ENCODE measurements at regions not wholly inside any gene's neighbourhood (a gene's known extent, or its start where the extent isn't known, plus 50 kb on each side); places are given as distances from the start of the nearest gene placed in this dataset.

DNA sequence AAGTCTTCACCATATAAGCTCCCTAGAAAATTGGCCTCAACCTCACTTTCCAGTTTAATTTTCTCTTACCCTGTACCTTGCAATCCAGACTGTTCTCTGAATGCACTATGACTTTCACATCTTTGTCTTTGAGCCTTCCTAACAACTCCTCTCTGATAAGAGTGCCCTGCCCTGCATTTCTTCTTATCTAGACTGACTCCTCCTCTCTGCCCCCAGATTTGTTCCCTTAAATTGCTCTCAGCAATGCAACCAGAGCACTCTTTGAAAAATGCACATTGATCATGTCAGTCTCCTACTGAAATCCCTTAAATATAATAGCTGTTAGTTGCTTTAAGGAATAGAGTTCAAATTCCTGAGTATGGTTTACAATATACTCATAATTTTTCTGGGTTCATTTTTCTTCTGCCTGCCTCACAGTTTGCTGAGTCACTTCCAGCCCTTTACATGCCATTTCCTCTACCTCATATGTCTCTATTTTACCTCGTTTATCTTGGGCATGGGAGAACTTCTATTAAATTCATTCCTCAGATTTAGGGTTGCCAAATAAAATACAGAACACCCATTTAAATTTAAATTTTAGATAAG lies 582.7 kb upstream of the AADAT start:
- no peak for ATAC-seq
- Histone ChIP-seq H3K4me2 (no peak overlapping the region), H3K4me1 (no peaks in the 10 kb centered on the region), H3K27ac (no peak overlapping the region), H3K4me3 (no peak overlapping the region), H3K9me3 (no peaks in the 10 kb centered on the region)
- ChIA-PET CTCF (no interaction called here), POLR2A (no interaction called here)
- 0% methylated on average over 1 of the region's 1 CpG for WGBS (ENCODE audit: missing lambda C conversion rate)
- DNase-seq (ENCODE audit: low read depth in 1 of 2, low spot score in 1 of 2) = no peak
- FAIRE-seq = no peak
- TF ChIP-seq, protein P1, sequence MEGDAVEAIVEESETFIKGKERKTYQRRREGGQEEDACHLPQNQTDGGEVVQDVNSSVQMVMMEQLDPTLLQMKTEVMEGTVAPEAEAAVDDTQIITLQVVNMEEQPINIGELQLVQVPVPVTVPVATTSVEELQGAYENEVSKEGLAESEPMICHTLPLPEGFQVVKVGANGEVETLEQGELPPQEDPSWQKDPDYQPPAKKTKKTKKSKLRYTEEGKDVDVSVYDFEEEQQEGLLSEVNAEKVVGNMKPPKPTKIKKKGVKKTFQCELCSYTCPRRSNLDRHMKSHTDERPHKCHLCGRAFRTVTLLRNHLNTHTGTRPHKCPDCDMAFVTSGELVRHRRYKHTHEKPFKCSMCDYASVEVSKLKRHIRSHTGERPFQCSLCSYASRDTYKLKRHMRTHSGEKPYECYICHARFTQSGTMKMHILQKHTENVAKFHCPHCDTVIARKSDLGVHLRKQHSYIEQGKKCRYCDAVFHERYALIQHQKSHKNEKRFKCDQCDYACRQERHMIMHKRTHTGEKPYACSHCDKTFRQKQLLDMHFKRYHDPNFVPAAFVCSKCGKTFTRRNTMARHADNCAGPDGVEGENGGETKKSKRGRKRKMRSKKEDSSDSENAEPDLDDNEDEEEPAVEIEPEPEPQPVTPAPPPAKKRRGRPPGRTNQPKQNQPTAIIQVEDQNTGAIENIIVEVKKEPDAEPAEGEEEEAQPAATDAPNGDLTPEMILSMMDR (IDR thresholded peaks at IDR 0.05) = no peak
- TF ChIP-seq, protein P2, sequence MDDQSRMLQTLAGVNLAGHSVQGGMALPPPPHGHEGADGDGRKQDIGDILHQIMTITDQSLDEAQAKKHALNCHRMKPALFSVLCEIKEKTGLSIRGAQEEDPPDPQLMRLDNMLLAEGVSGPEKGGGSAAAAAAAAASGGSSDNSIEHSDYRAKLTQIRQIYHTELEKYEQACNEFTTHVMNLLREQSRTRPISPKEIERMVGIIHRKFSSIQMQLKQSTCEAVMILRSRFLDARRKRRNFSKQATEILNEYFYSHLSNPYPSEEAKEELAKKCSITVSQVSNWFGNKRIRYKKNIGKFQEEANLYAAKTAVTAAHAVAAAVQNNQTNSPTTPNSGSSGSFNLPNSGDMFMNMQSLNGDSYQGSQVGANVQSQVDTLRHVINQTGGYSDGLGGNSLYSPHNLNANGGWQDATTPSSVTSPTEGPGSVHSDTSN (IDR thresholded peaks at IDR 0.05) = no peak
- TF ChIP-seq GATA3 (IDR thresholded peaks at IDR 0.05; ENCODE audit: borderline replicate concordance) = no peak
- no peak for TF ChIP-seq NFE2L2 (conservative IDR thresholded peaks at IDR 0.05; ENCODE audit: low read length)
- no peak for TF ChIP-seq POLR2AphosphoS2 (conservative IDR thresholded peaks at IDR 0.05; ENCODE audit: low read length)
- TF ChIP-seq, protein P3, sequence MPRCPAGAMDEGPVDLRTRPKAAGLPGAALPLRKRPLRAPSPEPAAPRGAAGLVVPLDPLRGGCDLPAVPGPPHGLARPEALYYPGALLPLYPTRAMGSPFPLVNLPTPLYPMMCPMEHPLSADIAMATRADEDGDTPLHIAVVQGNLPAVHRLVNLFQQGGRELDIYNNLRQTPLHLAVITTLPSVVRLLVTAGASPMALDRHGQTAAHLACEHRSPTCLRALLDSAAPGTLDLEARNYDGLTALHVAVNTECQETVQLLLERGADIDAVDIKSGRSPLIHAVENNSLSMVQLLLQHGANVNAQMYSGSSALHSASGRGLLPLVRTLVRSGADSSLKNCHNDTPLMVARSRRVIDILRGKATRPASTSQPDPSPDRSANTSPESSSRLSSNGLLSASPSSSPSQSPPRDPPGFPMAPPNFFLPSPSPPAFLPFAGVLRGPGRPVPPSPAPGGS (IDR thresholded peaks at IDR 0.05) = no peak
- TF ChIP-seq HEYL (CRISPR knock-in tag; IDR thresholded peaks at IDR 0.05) = no peak
- TF ChIP-seq KDM1A (IDR thresholded peaks at IDR 0.05; ENCODE audit: low read depth) = no peak
- TF ChIP-seq EHF (CRISPR knock-in tag; IDR thresholded peaks at IDR 0.05) = no peak
- TF ChIP-seq MAZ (IDR thresholded peaks at IDR 0.05; ENCODE audit: borderline replicate concordance, low read depth, low read length) = no peak
- TF ChIP-seq, protein P4, sequence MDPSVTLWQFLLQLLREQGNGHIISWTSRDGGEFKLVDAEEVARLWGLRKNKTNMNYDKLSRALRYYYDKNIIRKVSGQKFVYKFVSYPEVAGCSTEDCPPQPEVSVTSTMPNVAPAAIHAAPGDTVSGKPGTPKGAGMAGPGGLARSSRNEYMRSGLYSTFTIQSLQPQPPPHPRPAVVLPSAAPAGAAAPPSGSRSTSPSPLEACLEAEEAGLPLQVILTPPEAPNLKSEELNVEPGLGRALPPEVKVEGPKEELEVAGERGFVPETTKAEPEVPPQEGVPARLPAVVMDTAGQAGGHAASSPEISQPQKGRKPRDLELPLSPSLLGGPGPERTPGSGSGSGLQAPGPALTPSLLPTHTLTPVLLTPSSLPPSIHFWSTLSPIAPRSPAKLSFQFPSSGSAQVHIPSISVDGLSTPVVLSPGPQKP (IDR thresholded peaks at IDR 0.05; ENCODE audit: low read depth, low read length) = no peak
- TF ChIP-seq PHF8 (IDR thresholded peaks at IDR 0.05; ENCODE audit: borderline replicate concordance, low read depth) = no peak
- no peak for TF ChIP-seq EP300 (IDR thresholded peaks at IDR 0.05)
- no peak for TF ChIP-seq JUNB (IDR thresholded peaks at IDR 0.05)
- no peak for TF ChIP-seq TP53 (CRISPR knock-in tag; IDR thresholded peaks at IDR 0.05)
- no peak for TF ChIP-seq CHD4 (IDR thresholded peaks at IDR 0.05; ENCODE audit: borderline replicate concordance)

DNA sequence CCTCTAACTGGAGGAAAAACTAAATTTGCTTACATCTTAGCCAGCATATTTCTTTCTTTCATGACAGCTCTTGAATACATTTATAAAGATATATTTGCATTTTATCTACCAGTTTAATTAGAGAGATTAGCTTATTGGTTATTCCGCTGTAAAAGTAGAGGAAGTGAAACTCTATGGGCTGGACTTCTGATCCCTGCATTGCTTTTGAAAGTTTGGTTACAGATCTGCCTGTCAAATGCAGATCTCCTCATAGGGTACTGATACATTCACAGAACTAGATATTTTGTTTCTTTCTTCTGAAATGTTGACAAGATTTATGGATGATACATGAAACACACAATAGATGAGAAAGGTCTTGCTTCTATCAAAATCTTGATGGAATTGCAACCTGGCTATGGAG lies 581.4 kb upstream of the AADAT start:
- no peak for DNase-seq (ENCODE audit: low read depth in 1 of 2, low spot score in 1 of 2)
- no peaks in the 10 kb centered on the region for H3K4me1 ChIP-seq
- POLR2A ChIA-PET = no interaction called here
- no peak overlapping the region for H3K27ac ChIP-seq
- WGBS (ENCODE audit: missing lambda C conversion rate) = 67% methylated on average over 1 of the region's 1 CpG
- no peak overlapping the region for H3K4me2 ChIP-seq
- no peak for FAIRE-seq
- H3K4me3 ChIP-seq = no peak overlapping the region
- H3K9me3 ChIP-seq = no peaks in the 10 kb centered on the region
- CTCF ChIA-PET = no interaction called here
- no peak for ATAC-seq
- TF ChIP-seq HEYL (CRISPR knock-in tag; IDR thresholded peaks at IDR 0.05) = no peak
- TF ChIP-seq, protein P2 (IDR thresholded peaks at IDR 0.05) = no peak
- TF ChIP-seq FOSB (CRISPR knock-in tag; IDR thresholded peaks at IDR 0.05) = no peak
- TF ChIP-seq ESRRA (IDR thresholded peaks at IDR 0.05; ENCODE audit: borderline replicate concordance, low read length) = no peak
- TF ChIP-seq, protein P5, sequence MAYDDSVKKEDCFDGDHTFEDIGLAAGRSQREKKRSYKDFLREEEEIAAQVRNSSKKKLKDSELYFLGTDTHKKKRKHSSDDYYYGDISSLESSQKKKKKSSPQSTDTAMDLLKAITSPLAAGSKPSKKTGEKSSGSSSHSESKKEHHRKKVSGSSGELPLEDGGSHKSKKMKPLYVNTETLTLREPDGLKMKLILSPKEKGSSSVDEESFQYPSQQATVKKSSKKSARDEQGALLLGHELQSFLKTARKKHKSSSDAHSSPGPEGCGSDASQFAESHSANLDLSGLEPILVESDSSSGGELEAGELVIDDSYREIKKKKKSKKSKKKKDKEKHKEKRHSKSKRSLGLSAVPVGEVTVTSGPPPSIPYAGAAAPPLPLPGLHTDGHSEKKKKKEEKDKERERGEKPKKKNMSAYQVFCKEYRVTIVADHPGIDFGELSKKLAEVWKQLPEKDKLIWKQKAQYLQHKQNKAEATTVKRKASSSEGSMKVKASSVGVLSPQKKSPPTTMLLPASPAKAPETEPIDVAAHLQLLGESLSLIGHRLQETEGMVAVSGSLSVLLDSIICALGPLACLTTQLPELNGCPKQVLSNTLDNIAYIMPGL (CRISPR knock-in tag; IDR thresholded peaks at IDR 0.05; ENCODE audit: borderline replicate concordance) = no peak
- TF ChIP-seq CHD4 (IDR thresholded peaks at IDR 0.05; ENCODE audit: borderline replicate concordance) = no peak
- no peak for TF ChIP-seq EP300 (IDR thresholded peaks at IDR 0.05)
- TF ChIP-seq EHMT2 (IDR thresholded peaks at IDR 0.05; ENCODE audit: low read depth) = no peak
- no peak for TF ChIP-seq CBX8 (IDR thresholded peaks at IDR 0.05)
- no peak for TF ChIP-seq JUNB (IDR thresholded peaks at IDR 0.05)
- TF ChIP-seq, protein P6, sequence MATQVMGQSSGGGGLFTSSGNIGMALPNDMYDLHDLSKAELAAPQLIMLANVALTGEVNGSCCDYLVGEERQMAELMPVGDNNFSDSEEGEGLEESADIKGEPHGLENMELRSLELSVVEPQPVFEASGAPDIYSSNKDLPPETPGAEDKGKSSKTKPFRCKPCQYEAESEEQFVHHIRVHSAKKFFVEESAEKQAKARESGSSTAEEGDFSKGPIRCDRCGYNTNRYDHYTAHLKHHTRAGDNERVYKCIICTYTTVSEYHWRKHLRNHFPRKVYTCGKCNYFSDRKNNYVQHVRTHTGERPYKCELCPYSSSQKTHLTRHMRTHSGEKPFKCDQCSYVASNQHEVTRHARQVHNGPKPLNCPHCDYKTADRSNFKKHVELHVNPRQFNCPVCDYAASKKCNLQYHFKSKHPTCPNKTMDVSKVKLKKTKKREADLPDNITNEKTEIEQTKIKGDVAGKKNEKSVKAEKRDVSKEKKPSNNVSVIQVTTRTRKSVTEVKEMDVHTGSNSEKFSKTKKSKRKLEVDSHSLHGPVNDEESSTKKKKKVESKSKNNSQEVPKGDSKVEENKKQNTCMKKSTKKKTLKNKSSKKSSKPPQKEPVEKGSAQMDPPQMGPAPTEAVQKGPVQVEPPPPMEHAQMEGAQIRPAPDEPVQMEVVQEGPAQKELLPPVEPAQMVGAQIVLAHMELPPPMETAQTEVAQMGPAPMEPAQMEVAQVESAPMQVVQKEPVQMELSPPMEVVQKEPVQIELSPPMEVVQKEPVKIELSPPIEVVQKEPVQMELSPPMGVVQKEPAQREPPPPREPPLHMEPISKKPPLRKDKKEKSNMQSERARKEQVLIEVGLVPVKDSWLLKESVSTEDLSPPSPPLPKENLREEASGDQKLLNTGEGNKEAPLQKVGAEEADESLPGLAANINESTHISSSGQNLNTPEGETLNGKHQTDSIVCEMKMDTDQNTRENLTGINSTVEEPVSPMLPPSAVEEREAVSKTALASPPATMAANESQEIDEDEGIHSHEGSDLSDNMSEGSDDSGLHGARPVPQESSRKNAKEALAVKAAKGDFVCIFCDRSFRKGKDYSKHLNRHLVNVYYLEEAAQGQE (IDR thresholded peaks at IDR 0.05) = no peak
- no peak for TF ChIP-seq RCOR1 (IDR thresholded peaks at IDR 0.05; ENCODE audit: low read depth, low read length)
- TF ChIP-seq RFX5 (IDR thresholded peaks at IDR 0.05) = no peak
- no peak for TF ChIP-seq POLR2A (IDR thresholded peaks at IDR 0.05; ENCODE audit: low read length)
- TF ChIP-seq HOXB5 (CRISPR knock-in tag; IDR thresholded peaks at IDR 0.05) = no peak

Data from A549 (cell line).